B cell (primary cell): ENCODE measurements at regions not wholly inside any gene's neighbourhood (a gene's known extent, or its start where the extent isn't known, plus 50 kb on each side); places are given as distances from the start of the nearest gene placed in this dataset.

ENCODE experiments used
- CTCF ChIP-seq: fragments of 200-600 bp; IDR thresholded peaks from one replicate; pipeline ENCODE4 v1.8.0; 2022; ENCODE audit warnings: antibody characterized with exemption, mild to moderate bottlenecking
- EZH2 ChIP-seq: IDR thresholded peaks from 2 replicates; pipeline ENCODE4 v1.6.1; 2012; ENCODE audit warnings: borderline replicate concordance, low read depth, mild to moderate bottlenecking, moderate library complexity, low read length; ENCODE audit not compliant: insufficient read depth, poor library complexity, severe bottlenecking

GRCh38 chr11:92411431-92411830, 186.8 kb downstream of the FAT3 start:
- no peak for TF ChIP-seq CTCF
- no peak for TF ChIP-seq EZH2
